Neural crest cell (in vitro differentiated cells): ENCODE measurements at regions not wholly inside any gene's neighbourhood (a gene's known extent, or its start where the extent isn't known, plus 50 kb on each side); places are given as distances from the start of the nearest gene placed in this dataset.

ENCODE experiments used
- DNase-seq: peaks from one replicate; pipeline ENCODE4 v3.0.0; 2021; ENCODE audit warnings: low read depth, mixed read lengths, low spot score
- H3K27ac Mint-ChIP-seq: one replicate; pipeline ENCODE4 v1.8.0; 2021; ENCODE audit warnings: mild to moderate bottlenecking, mixed read lengths; ENCODE audit not compliant: unreplicated experiment
- H3K27me3 Mint-ChIP-seq: 2 replicates; pipeline ENCODE4 v1.8.0; 2021; ENCODE audit warnings: low read depth, mild to moderate bottlenecking, mixed read lengths
- H3K36me3 Mint-ChIP-seq: 2 replicates; pipeline ENCODE4 v1.8.0; 2021; ENCODE audit warnings: low read depth, mild to moderate bottlenecking, mixed read lengths
- H3K4me1 Mint-ChIP-seq: 2 replicates; pipeline ENCODE4 v1.8.0; 2021; ENCODE audit warnings: mixed read lengths
- H3K4me3 Mint-ChIP-seq: one replicate; pipeline ENCODE4 v1.8.0; 2021; ENCODE audit warnings: mild to moderate bottlenecking, mixed read lengths
- H3K9me3 Mint-ChIP-seq: 2 replicates; pipeline ENCODE4 v1.8.0; 2021; ENCODE audit warnings: mixed read lengths
- TF ChIP-seq, protein P1 (sequence below): fragments of 200-600 bp; sonication (generic); conservative IDR thresholded peaks from 2 replicates; pipeline ENCODE4 v1.5.0; 2021; ENCODE audit warnings: antibody characterized with exemption, mild to moderate bottlenecking

GRCh38 chr2:120825370-120826259, 89.9 kb downstream of the GLI2 start:
- H3K27me3 Mint-ChIP-seq = no peaks in the 10 kb centered on the region

GRCh38 chr2:120826260-120826648, 90.6 kb downstream of the GLI2 start:
- Mint-ChIP-seq H3K4me1 (peaks cover 23% of the 10 kb centered on the region), H3K27me3 (no peaks in the 10 kb centered on the region), H3K36me3 (peaks cover 3% of the 10 kb centered on the region)

More at GRCh38 chr2:120825370-120826259, 89.9 kb downstream of the GLI2 start:
- H3K27ac Mint-ChIP-seq = no peak overlapping the region
- no peak overlapping the region for H3K4me3 Mint-ChIP-seq
- peaks cover 3% of the 10 kb centered on the region for H3K36me3 Mint-ChIP-seq
- DNase-seq = no peak
- peaks cover 24% of the 10 kb centered on the region for H3K4me1 Mint-ChIP-seq
- TF ChIP-seq, protein P1, sequence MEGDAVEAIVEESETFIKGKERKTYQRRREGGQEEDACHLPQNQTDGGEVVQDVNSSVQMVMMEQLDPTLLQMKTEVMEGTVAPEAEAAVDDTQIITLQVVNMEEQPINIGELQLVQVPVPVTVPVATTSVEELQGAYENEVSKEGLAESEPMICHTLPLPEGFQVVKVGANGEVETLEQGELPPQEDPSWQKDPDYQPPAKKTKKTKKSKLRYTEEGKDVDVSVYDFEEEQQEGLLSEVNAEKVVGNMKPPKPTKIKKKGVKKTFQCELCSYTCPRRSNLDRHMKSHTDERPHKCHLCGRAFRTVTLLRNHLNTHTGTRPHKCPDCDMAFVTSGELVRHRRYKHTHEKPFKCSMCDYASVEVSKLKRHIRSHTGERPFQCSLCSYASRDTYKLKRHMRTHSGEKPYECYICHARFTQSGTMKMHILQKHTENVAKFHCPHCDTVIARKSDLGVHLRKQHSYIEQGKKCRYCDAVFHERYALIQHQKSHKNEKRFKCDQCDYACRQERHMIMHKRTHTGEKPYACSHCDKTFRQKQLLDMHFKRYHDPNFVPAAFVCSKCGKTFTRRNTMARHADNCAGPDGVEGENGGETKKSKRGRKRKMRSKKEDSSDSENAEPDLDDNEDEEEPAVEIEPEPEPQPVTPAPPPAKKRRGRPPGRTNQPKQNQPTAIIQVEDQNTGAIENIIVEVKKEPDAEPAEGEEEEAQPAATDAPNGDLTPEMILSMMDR = no peak
- no peaks in the 10 kb centered on the region for H3K9me3 Mint-ChIP-seq

GRCh38 chr2:120826716-120827410, 91.2 kb downstream of the GLI2 start:
- Mint-ChIP-seq H3K27me3 (no peaks in the 10 kb centered on the region), H3K27ac (no peak overlapping the region), H3K4me3 (no peak overlapping the region), H3K9me3 (no peaks in the 10 kb centered on the region), H3K36me3 (peaks cover 3% of the 10 kb centered on the region), H3K4me1 (peaks cover 21% of the 10 kb centered on the region)
- TF ChIP-seq, protein P1 = no peak
- DNase-seq = no peak

More at GRCh38 chr2:120826260-120826648, 90.6 kb downstream of the GLI2 start:
- H3K9me3 Mint-ChIP-seq = no peaks in the 10 kb centered on the region
- TF ChIP-seq, protein P1 = no peak
- H3K4me3 Mint-ChIP-seq = no peak overlapping the region
- no peak for DNase-seq
- H3K27ac Mint-ChIP-seq = no peak overlapping the region

DNA sequence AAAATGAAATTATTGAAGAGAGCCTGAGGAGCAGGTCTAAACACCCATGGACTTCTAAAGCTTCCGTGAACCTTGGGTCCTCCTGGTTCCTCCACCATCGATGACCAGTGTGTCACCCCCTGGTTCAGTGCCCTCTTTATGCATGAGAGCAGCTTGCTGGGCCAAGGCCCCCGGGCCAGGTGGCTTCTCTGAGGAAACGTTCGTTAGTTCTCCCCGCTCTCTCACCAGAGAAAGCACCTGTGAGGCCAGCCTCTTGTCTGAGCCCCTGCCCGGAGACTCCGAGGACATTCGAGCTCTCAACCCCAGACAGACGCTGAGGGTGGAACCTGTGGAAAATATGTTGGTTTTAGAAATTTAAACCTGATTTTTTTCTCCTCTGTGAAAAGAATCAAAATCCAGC, 92.4 kb downstream of the GLI2 start:
- peaks cover 21% of the 10 kb centered on the region for H3K4me1 Mint-ChIP-seq
- no peaks in the 10 kb centered on the region for H3K9me3 Mint-ChIP-seq
- no peak overlapping the region for H3K4me3 Mint-ChIP-seq
- H3K27me3 Mint-ChIP-seq = no peaks in the 10 kb centered on the region
- TF ChIP-seq, protein P1 = no peak
- H3K36me3 Mint-ChIP-seq = peaks cover 3% of the 10 kb centered on the region
- no peak for DNase-seq
- no peak overlapping the region for H3K27ac Mint-ChIP-seq

- H3K9me3 Mint-ChIP-seq = no peaks in the 10 kb centered on the region
- H3K27me3 Mint-ChIP-seq = no peaks in the 10 kb centered on the region
- H3K4me1 Mint-ChIP-seq = peaks cover 21% of the 10 kb centered on the region
- H3K4me3 Mint-ChIP-seq = no peak overlapping the region
- no peak for DNase-seq
- H3K27ac Mint-ChIP-seq = peak overlapping the region; percentile 20
- H3K36me3 Mint-ChIP-seq = peaks cover 3% of the 10 kb centered on the region
- TF ChIP-seq, protein P1 = no peak
Observed at GRCh38 chr2:120828829-120829632, 93.4 kb downstream of the GLI2 start.
